Activated CD4-positive, alpha-beta T cell treated with anti-CD3 and anti-CD28 coated beads for 36 hours (primary cell): ENCODE measurements at regions not wholly inside any gene's neighbourhood (a gene's known extent, or its start where the extent isn't known, plus 50 kb on each side); places are given as distances from the start of the nearest gene placed in this dataset.
A peak's percentile ranks its signal among the peaks of the same experiment; 100 is the strongest.

Source experiments
- ATAC-seq: fragments of 200-7000 bp; cut with Tn5 transposase; one replicate; pipeline ENCODE4 v1.10.0; 2021; ENCODE audit warnings: mild to moderate bottlenecking, moderate library complexity
- CTCF ChIA-PET: fragments of 350-600 bp; sonication (Branson Sonifier 250); formaldehyde crosslinking; loops from one replicate; lab custom pipeline; 2021; ENCODE audit warnings: antibody characterized with exemption; lab: Charles Lee
- POLR2A ChIA-PET: fragments of 350-600 bp; sonication (Branson Sonifier 250); formaldehyde crosslinking; loops from one replicate; lab custom pipeline; 2021; ENCODE audit warnings: antibody characterized with exemption, inconsistent platforms; lab: Charles Lee
- DNase-seq: peaks from one replicate; pipeline ENCODE4 v3.0.0-alpha.2; 2020
- H3K27ac Mint-ChIP-seq: one replicate; pipeline ENCODE4 v1.8.0; 2021; ENCODE audit warnings: mixed read lengths
- H3K27me3 Mint-ChIP-seq: one replicate; pipeline ENCODE4 v1.8.0; 2021; ENCODE audit warnings: mixed read lengths
- H3K36me3 Mint-ChIP-seq: one replicate; pipeline ENCODE4 v1.8.0; 2021; ENCODE audit warnings: low read depth, mixed read lengths
- H3K4me1 Mint-ChIP-seq: one replicate; pipeline ENCODE4 v1.8.0; 2021; ENCODE audit warnings: mixed read lengths
- H3K4me3 Mint-ChIP-seq: one replicate; pipeline ENCODE4 v1.8.0; 2021; ENCODE audit warnings: mild to moderate bottlenecking, moderate library complexity, mixed read lengths
- H3K9me3 Mint-ChIP-seq: one replicate; pipeline ENCODE4 v1.8.0; 2021; ENCODE audit warnings: low read depth, mixed read lengths
- intact Hi-C, 2 experiments: fragments of 100-400 bp; cut with DNase I in 1 of 2; cut with micrococcal nuclease in 1 of 2; formaldehyde crosslinking; loops; one replicate each; pipeline versions ENCODE4 v1.14.2 to v1.15.1; 2022 to 2024; cut with DNase I, micrococcal nuclease

- H3K4me1 Mint-ChIP-seq: no peaks in the 10 kb centered on the region
- H3K27me3 Mint-ChIP-seq: peaks cover 5% of the 10 kb centered on the region
- intact Hi-C loops: loop anchor here in 1 of 2 experiments (10.0 kb wide), 1 partner anchor 323 kb away; no protein-coding TSS in a partner anchor
- ChIA-PET CTCF (interaction anchor here (0.6 to 1.7 kb wide), 2 partner anchors 9 to 30 kb away, joined by 3 to 7 read pairs; no protein-coding TSS in a partner anchor), POLR2A (no interaction called here)
- no peak for ATAC-seq
- no peak for DNase-seq
- no peaks in the 10 kb centered on the region for H3K9me3 Mint-ChIP-seq
- no peaks in the 10 kb centered on the region for H3K36me3 Mint-ChIP-seq
- no peak overlapping the region for H3K4me3 Mint-ChIP-seq
- H3K27ac Mint-ChIP-seq: no peak overlapping the region
Observed at GRCh38 chr7:47097431-47097830, 484.5 kb downstream of the TNS3 start.

GRCh38 chr7:47095946-47096345 lies 486.0 kb downstream of the TNS3 start:
- Mint-ChIP-seq H3K27me3 (peaks cover 5% of the 10 kb centered on the region), H3K27ac (no peak overlapping the region), H3K4me3 (no peak overlapping the region), H3K9me3 (no peaks in the 10 kb centered on the region), H3K36me3 (no peaks in the 10 kb centered on the region), H3K4me1 (no peaks in the 10 kb centered on the region)
- no peak for ATAC-seq
- intact Hi-C loops: loop anchor here in 1 of 2 experiments (10.0 kb wide), 1 partner anchor 321 kb away; no protein-coding TSS in a partner anchor
- CTCF ChIA-PET: no interaction called here
- DNase-seq: no peak
- POLR2A ChIA-PET: no interaction called here

- intact Hi-C loops: loop anchor here in 1 of 2 experiments (10.0 kb wide), 1 partner anchor 320 kb away; no protein-coding TSS in a partner anchor
- no peak overlapping the region for H3K27ac Mint-ChIP-seq
- no peaks in the 10 kb centered on the region for H3K9me3 Mint-ChIP-seq
- DNase-seq (no peak), ATAC-seq (no peak)
- ChIA-PET POLR2A (no interaction called here), CTCF (no interaction called here)
- H3K4me3 Mint-ChIP-seq: no peak overlapping the region
- H3K36me3 Mint-ChIP-seq: no peaks in the 10 kb centered on the region
- H3K27me3 Mint-ChIP-seq: peaks cover 10% of the 10 kb centered on the region
- no peaks in the 10 kb centered on the region for H3K4me1 Mint-ChIP-seq
Observed at GRCh38 chr7:47094462-47094861, 487.4 kb downstream of the TNS3 start.

- ChIA-PET POLR2A (no interaction called here), CTCF (interaction anchor here (0.5 to 1.9 kb wide), 4 partner anchors 13 to 1203 kb away, joined by 3 to 4 read pairs (median 3); no protein-coding TSS in a partner anchor)
- intact Hi-C loops: loop anchor here in 1 of 2 experiments (10.0 kb wide), 1 partner anchor 319 kb away; no protein-coding TSS in a partner anchor
- Mint-ChIP-seq H3K4me1 (no peaks in the 10 kb centered on the region), H3K4me3 (no peak overlapping the region), H3K27ac (no peak overlapping the region), H3K36me3 (no peaks in the 10 kb centered on the region), H3K27me3 (peaks cover 10% of the 10 kb centered on the region), H3K9me3 (no peaks in the 10 kb centered on the region)
- DNase-seq (no peak), ATAC-seq (no peak)
Observed at GRCh38 chr7:47093320-47094234, 488.3 kb downstream of the TNS3 start.

GRCh38 chr7:47092336-47092735 lies 489.6 kb downstream of the TNS3 start:
- H3K4me1 Mint-ChIP-seq: no peaks in the 10 kb centered on the region
- POLR2A ChIA-PET: no interaction called here
- no peaks in the 10 kb centered on the region for H3K36me3 Mint-ChIP-seq
- H3K27ac Mint-ChIP-seq: no peak overlapping the region
- no peaks in the 10 kb centered on the region for H3K9me3 Mint-ChIP-seq
- H3K4me3 Mint-ChIP-seq: no peak overlapping the region
- CTCF ChIA-PET: interaction anchor here (0.7 to 1.9 kb wide), 3 partner anchors 11 to 1201 kb away, joined by 3 to 4 read pairs (median 3); no protein-coding TSS in a partner anchor
- DNase-seq (no peak), ATAC-seq (no peak)
- intact Hi-C loops: loop anchor here in 1 of 2 experiments (10.0 kb wide), 1 partner anchor 318 kb away; no protein-coding TSS in a partner anchor
- H3K27me3 Mint-ChIP-seq: peaks cover 10% of the 10 kb centered on the region

- H3K9me3 Mint-ChIP-seq: no peaks in the 10 kb centered on the region
- H3K4me1 Mint-ChIP-seq: no peaks in the 10 kb centered on the region
- CTCF ChIA-PET: interaction anchor here (0.6 to 1.9 kb wide), 5 partner anchors 14 to 1200 kb away, joined by 3 to 4 read pairs (median 3); no protein-coding TSS in a partner anchor
- no peak for DNase-seq
- ATAC-seq: no peak
- H3K4me3 Mint-ChIP-seq: no peak overlapping the region
- peaks cover 10% of the 10 kb centered on the region for H3K27me3 Mint-ChIP-seq
- H3K27ac Mint-ChIP-seq: no peak overlapping the region
- intact Hi-C loops: loop anchor here in 1 of 2 experiments (10.0 kb wide), 1 partner anchor 316 kb away; no protein-coding TSS in a partner anchor
- POLR2A ChIA-PET: no interaction called here
- no peaks in the 10 kb centered on the region for H3K36me3 Mint-ChIP-seq
Observed at GRCh38 chr7:47091141-47091540, 490.8 kb downstream of the TNS3 start.

GRCh38 chr7:47089461-47089860 lies 492.4 kb downstream of the TNS3 start:
- POLR2A ChIA-PET: no interaction called here
- no peaks in the 10 kb centered on the region for H3K4me1 Mint-ChIP-seq
- no peak for ATAC-seq
- H3K27me3 Mint-ChIP-seq: peaks cover 10% of the 10 kb centered on the region
- no peaks in the 10 kb centered on the region for H3K36me3 Mint-ChIP-seq
- CTCF ChIA-PET: no interaction called here
- intact Hi-C loops: loop anchor here (1.0 kb wide), 1 partner anchor 1172 kb away; no protein-coding TSS in a partner anchor
- no peak overlapping the region for H3K4me3 Mint-ChIP-seq
- DNase-seq: no peak
- H3K27ac Mint-ChIP-seq: no peak overlapping the region
- H3K9me3 Mint-ChIP-seq: no peaks in the 10 kb centered on the region

GRCh38 chr7:47089068-47089417 lies 492.9 kb downstream of the TNS3 start:
- ATAC-seq (no peak), DNase-seq (no peak)
- Mint-ChIP-seq H3K27me3 (peaks cover 7% of the 10 kb centered on the region), H3K4me3 (no peak overlapping the region), H3K36me3 (no peaks in the 10 kb centered on the region), H3K9me3 (no peaks in the 10 kb centered on the region), H3K4me1 (no peaks in the 10 kb centered on the region), H3K27ac (no peak overlapping the region)
- POLR2A ChIA-PET: no interaction called here
- CTCF ChIA-PET: interaction anchor here (1.0 to 1.6 kb wide), 2 partner anchors 9 to 1199 kb away, joined by 3 to 7 read pairs; no protein-coding TSS in a partner anchor
- intact Hi-C loops: loop anchor here (1.0 kb wide), 1 partner anchor 1172 kb away; no protein-coding TSS in a partner anchor

GRCh38 chr7:47088329-47089067 lies 493.4 kb downstream of the TNS3 start:
- H3K27ac Mint-ChIP-seq: no peak overlapping the region
- ChIA-PET POLR2A (no interaction called here), CTCF (interaction anchor here (0.7 to 1.6 kb wide), 7 partner anchors 9 to 1865 kb away, joined by 3 to 7 read pairs (median 3); no protein-coding TSS in a partner anchor)
- no peak overlapping the region for H3K4me3 Mint-ChIP-seq
- no peaks in the 10 kb centered on the region for H3K9me3 Mint-ChIP-seq
- H3K4me1 Mint-ChIP-seq: no peaks in the 10 kb centered on the region
- ATAC-seq: no peak
- H3K36me3 Mint-ChIP-seq: no peaks in the 10 kb centered on the region
- peak; percentile 44 for DNase-seq
- peaks cover 5% of the 10 kb centered on the region for H3K27me3 Mint-ChIP-seq
- intact Hi-C loops: loop anchor here (1.0 kb wide), 3 partner anchors 1165 to 1197 kb away; no protein-coding TSS in a partner anchor

- ATAC-seq (no peak), DNase-seq (no peak)
- Mint-ChIP-seq H3K27ac (no peak overlapping the region), H3K27me3 (peaks cover 5% of the 10 kb centered on the region), H3K4me1 (no peaks in the 10 kb centered on the region), H3K36me3 (no peaks in the 10 kb centered on the region), H3K9me3 (no peaks in the 10 kb centered on the region), H3K4me3 (no peak overlapping the region)
- ChIA-PET POLR2A (no interaction called here), CTCF (interaction anchor here (0.7 to 1.6 kb wide), 4 partner anchors 10 to 1169 kb away, joined by 3 to 7 read pairs (median 3); no protein-coding TSS in a partner anchor)
- intact Hi-C loops: loop anchor here in 1 of 2 experiments (1.0 kb wide), 2 partner anchors 1165 to 1197 kb away; no protein-coding TSS in a partner anchor
Observed at GRCh38 chr7:47087866-47088265, 494.0 kb downstream of the TNS3 start.
